ENCODE measurements at regions not wholly inside any gene's neighbourhood (a gene's known extent, or its start where the extent isn't known, plus 50 kb on each side); places are given as distances from the start of the nearest gene placed in this dataset.
A peak's percentile ranks its signal among the peaks of the same experiment; 100 is the strongest.
"Not testable (repeated sequence)": the region's sequence is repeated elsewhere in the genome, so short reads cannot be mapped to it uniquely, and the experiment has no call there.

DNA sequence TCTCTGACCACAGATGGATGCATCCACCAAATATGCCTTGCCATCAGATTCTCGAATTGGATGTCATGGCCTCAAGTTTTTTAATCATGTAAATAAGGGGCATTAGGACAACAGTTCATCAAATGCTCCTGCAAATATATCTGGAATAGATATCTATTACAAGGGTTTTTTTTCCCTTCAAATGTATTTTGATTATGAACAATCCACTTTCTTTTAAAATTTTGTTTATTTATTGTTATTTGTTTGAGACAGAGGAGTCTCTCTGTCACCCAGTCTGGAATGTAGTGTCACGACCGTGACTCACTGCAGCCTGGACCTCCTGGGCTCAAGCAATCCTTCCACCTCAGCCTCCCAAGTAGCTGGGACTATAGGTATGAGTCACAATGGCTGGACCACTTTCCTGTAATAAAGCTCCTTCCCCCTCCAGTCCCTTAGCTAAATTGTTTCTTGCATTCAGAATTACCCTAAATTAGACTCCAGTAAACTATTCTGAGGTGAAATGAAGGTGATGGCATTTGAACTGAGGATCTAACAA lies 1412.1 kb downstream of the EFNA5 start:
- Histone ChIP-seq H3K4me1 (ENCODE audit: control insufficient read depth in 1 of 2, insufficient read depth in 2 of 2, low read length in 2 of 2) (no peaks in the 10 kb centered on the region), H3K4me3 (ENCODE audit: low read length in 2 of 2) (no peak overlapping the region), H3K27me3 (ENCODE audit: control insufficient read depth in 1 of 2, insufficient read depth in 2 of 2, low read length in 1 of 2) (no peaks in the 10 kb centered on the region), H3K27ac (ENCODE audit: low read depth in 1 of 2, low read length in 2 of 2) (no peak overlapping the region), H3K9me3 (ENCODE audit: control insufficient read depth, low read length) (no peaks in the 10 kb centered on the region), H3K36me3 (ENCODE audit: control insufficient read depth in 1 of 2, insufficient read depth in 2 of 2, low read length in 1 of 2) (no peaks in the 10 kb centered on the region)
- ATAC-seq (ENCODE audit: low FRiP score) (no peak), DNase-seq (no peak)
- 90 to 93% methylated on average over 3 of the region's 3 CpGs for WGBS, 2 donors
- intact Hi-C loops (cut with DNase I): no loop called here

GRCh38 chr5:106254784-106255183 lies 1416.0 kb downstream of the EFNA5 start:
- intact Hi-C loops (cut with DNase I): no loop called here
- H3K4me3 ChIP-seq (ENCODE audit: low read length in 2 of 2): no peak overlapping the region
- no peaks in the 10 kb centered on the region for H3K4me1 ChIP-seq (ENCODE audit: control insufficient read depth in 1 of 2, insufficient read depth in 2 of 2, low read length in 2 of 2)
- H3K27me3 ChIP-seq (ENCODE audit: control insufficient read depth in 1 of 2, insufficient read depth in 2 of 2, low read length in 1 of 2): no peaks in the 10 kb centered on the region
- ATAC-seq (ENCODE audit: low FRiP score): no peak
- no peak overlapping the region for H3K27ac ChIP-seq (ENCODE audit: low read depth in 1 of 2, low read length in 2 of 2)
- WGBS, 2 donors: 91 to 92% methylated on average over 1 of the region's 1 CpG
- no peaks in the 10 kb centered on the region for H3K9me3 ChIP-seq (ENCODE audit: control insufficient read depth, low read length)
- no peak for DNase-seq
- H3K36me3 ChIP-seq (ENCODE audit: control insufficient read depth in 1 of 2, insufficient read depth in 2 of 2, low read length in 1 of 2): no peaks in the 10 kb centered on the region

- H3K27ac ChIP-seq (ENCODE audit: low read depth in 1 of 2, low read length in 2 of 2); intact Hi-C loops (cut with DNase I); H3K27me3 ChIP-seq (ENCODE audit: control insufficient read depth in 1 of 2, insufficient read depth in 2 of 2, low read length in 1 of 2); H3K9me3 ChIP-seq (ENCODE audit: control insufficient read depth, low read length); H3K4me3 ChIP-seq (ENCODE audit: low read length in 2 of 2); DNase-seq; H3K36me3 ChIP-seq (ENCODE audit: control insufficient read depth in 1 of 2, insufficient read depth in 2 of 2, low read length in 1 of 2); ATAC-seq (ENCODE audit: low FRiP score); H3K4me1 ChIP-seq (ENCODE audit: control insufficient read depth in 1 of 2, insufficient read depth in 2 of 2, low read length in 2 of 2): not testable (repeated sequence)
- WGBS, 2 donors: 94 to 96% methylated on average over 45 to 46 of the region's 46 CpGs
Measured at GRCh38 chr5:106246044-106246745, 1424.5 kb downstream of the EFNA5 start.

- Histone ChIP-seq H3K27me3 (ENCODE audit: control insufficient read depth in 1 of 2, insufficient read depth in 2 of 2, low read length in 1 of 2) (no peaks in the 10 kb centered on the region), H3K4me1 (ENCODE audit: control insufficient read depth in 1 of 2, insufficient read depth in 2 of 2, low read length in 2 of 2) (no peaks in the 10 kb centered on the region), H3K36me3 (ENCODE audit: control insufficient read depth in 1 of 2, insufficient read depth in 2 of 2, low read length in 1 of 2) (no peaks in the 10 kb centered on the region), H3K4me3 (ENCODE audit: low read length in 2 of 2) (no peak overlapping the region), H3K9me3 (ENCODE audit: control insufficient read depth, low read length) (no peaks in the 10 kb centered on the region), H3K27ac (ENCODE audit: low read depth in 1 of 2, low read length in 2 of 2) (no peak overlapping the region)
- ATAC-seq (ENCODE audit: low FRiP score): no peak
- no peak for DNase-seq
- intact Hi-C loops (cut with DNase I): no loop called here
Measured at GRCh38 chr5:106241409-106241808, 1429.3 kb downstream of the EFNA5 start.

- Histone ChIP-seq H3K9me3 (ENCODE audit: control insufficient read depth, low read length) (no peaks in the 10 kb centered on the region), H3K4me1 (ENCODE audit: control insufficient read depth in 1 of 2, insufficient read depth in 2 of 2, low read length in 2 of 2) (no peaks in the 10 kb centered on the region), H3K4me3 (ENCODE audit: low read length in 2 of 2) (no peak overlapping the region), H3K27me3 (ENCODE audit: control insufficient read depth in 1 of 2, insufficient read depth in 2 of 2, low read length in 1 of 2) (no peaks in the 10 kb centered on the region), H3K27ac (ENCODE audit: low read depth in 1 of 2, low read length in 2 of 2) (no peak overlapping the region), H3K36me3 (ENCODE audit: control insufficient read depth in 1 of 2, insufficient read depth in 2 of 2, low read length in 1 of 2) (no peaks in the 10 kb centered on the region)
- intact Hi-C loops (cut with DNase I): no loop called here
- ATAC-seq (ENCODE audit: low FRiP score) (no peak), DNase-seq (peak in 1 of 2 donors; percentile 59)
- WGBS, 2 donors: 94 to 98% methylated on average over 25 of the region's 25 CpGs
Measured at GRCh38 chr5:106205916-106206571, 1464.7 kb downstream of the EFNA5 start.

GRCh38 chr5:106202035-106202434 lies 1468.7 kb downstream of the EFNA5 start:
- DNase-seq (no peak), ATAC-seq (ENCODE audit: low FRiP score) (no peak)
- no peaks in the 10 kb centered on the region for H3K9me3 ChIP-seq (ENCODE audit: control insufficient read depth, low read length)
- 89 to 94% methylated on average over 2 of the region's 2 CpGs for WGBS, 2 donors
- H3K4me1 ChIP-seq (ENCODE audit: control insufficient read depth in 1 of 2, insufficient read depth in 2 of 2, low read length in 2 of 2): no peaks in the 10 kb centered on the region
- no peaks in the 10 kb centered on the region for H3K27me3 ChIP-seq (ENCODE audit: control insufficient read depth in 1 of 2, insufficient read depth in 2 of 2, low read length in 1 of 2)
- no peaks in the 10 kb centered on the region for H3K36me3 ChIP-seq (ENCODE audit: control insufficient read depth in 1 of 2, insufficient read depth in 2 of 2, low read length in 1 of 2)
- intact Hi-C loops (cut with DNase I): no loop called here
- H3K4me3 ChIP-seq (ENCODE audit: low read length in 2 of 2): no peak overlapping the region
- H3K27ac ChIP-seq (ENCODE audit: low read depth in 1 of 2, low read length in 2 of 2): no peak overlapping the region

DNA sequence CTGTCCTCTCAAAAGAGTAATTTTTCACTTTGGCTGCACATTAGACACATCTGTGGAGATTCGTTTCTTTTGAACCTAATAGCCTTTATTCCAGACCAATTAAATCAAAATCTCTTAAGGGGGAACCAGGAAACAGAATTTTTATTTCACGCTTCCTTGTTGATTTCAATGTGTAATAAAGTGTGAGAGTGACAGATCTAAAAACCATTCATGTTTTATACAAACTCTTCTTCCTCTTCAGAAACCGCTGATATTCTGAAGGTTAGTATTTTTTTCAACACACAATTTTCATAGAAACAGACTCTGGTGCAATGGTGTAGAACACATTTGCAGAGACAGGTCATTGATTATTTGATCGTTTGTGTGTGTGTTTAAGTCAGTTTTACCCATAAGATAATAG lies 1469.8 kb downstream of the EFNA5 start:
- DNase-seq (no peak), ATAC-seq (ENCODE audit: low FRiP score) (no peak)
- no peak overlapping the region for H3K27ac ChIP-seq (ENCODE audit: low read depth in 1 of 2, low read length in 2 of 2)
- H3K9me3 ChIP-seq (ENCODE audit: control insufficient read depth, low read length): no peaks in the 10 kb centered on the region
- no peak overlapping the region for H3K4me3 ChIP-seq (ENCODE audit: low read length in 2 of 2)
- intact Hi-C loops (cut with DNase I): no loop called here
- no peaks in the 10 kb centered on the region for H3K27me3 ChIP-seq (ENCODE audit: control insufficient read depth in 1 of 2, insufficient read depth in 2 of 2, low read length in 1 of 2)
- H3K36me3 ChIP-seq (ENCODE audit: control insufficient read depth in 1 of 2, insufficient read depth in 2 of 2, low read length in 1 of 2): no peaks in the 10 kb centered on the region
- WGBS, 2 donors: 87 to 89% methylated on average over 4 of the region's 4 CpGs
- H3K4me1 ChIP-seq (ENCODE audit: control insufficient read depth in 1 of 2, insufficient read depth in 2 of 2, low read length in 2 of 2): no peaks in the 10 kb centered on the region

- whole genome bisulfite sequencing, 2 donors: 85 to 87% methylated on average over 5 of the region's 5 CpGs
- no peaks in the 10 kb centered on the region for H3K36me3 ChIP-seq (ENCODE audit: control insufficient read depth in 1 of 2, insufficient read depth in 2 of 2, low read length in 1 of 2)
- ATAC-seq (ENCODE audit: low FRiP score) (no peak), DNase-seq (no peak)
- no peak overlapping the region for H3K27ac ChIP-seq (ENCODE audit: low read depth in 1 of 2, low read length in 2 of 2)
- no peak overlapping the region for H3K4me3 ChIP-seq (ENCODE audit: low read length in 2 of 2)
- H3K27me3 ChIP-seq (ENCODE audit: control insufficient read depth in 1 of 2, insufficient read depth in 2 of 2, low read length in 1 of 2): no peaks in the 10 kb centered on the region
- no peaks in the 10 kb centered on the region for H3K9me3 ChIP-seq (ENCODE audit: control insufficient read depth, low read length)
- H3K4me1 ChIP-seq (ENCODE audit: control insufficient read depth in 1 of 2, insufficient read depth in 2 of 2, low read length in 2 of 2): no peaks in the 10 kb centered on the region
- intact Hi-C loops (cut with DNase I): no loop called here
Measured at GRCh38 chr5:106195679-106196474, 1474.9 kb downstream of the EFNA5 start.

Measured in aorta (tissue), 5 donors.